ENCODE measurements at regions not wholly inside any gene's neighbourhood (a gene's known extent, or its start where the extent isn't known, plus 50 kb on each side); places are given as distances from the start of the nearest gene placed in this dataset.

- DNase-seq (ENCODE audit: low read depth): no peak
These were observed 363.0 kb upstream of the DUSP10 start for GRCh38 chr1:222104694-222105392.

GRCh38 chr1:222104097-222104496 is 362.2 kb upstream of the DUSP10 start:
- DNase-seq (ENCODE audit: low read depth): no peak

GRCh38 chr1:222099746-222100145 is 357.9 kb upstream of the DUSP10 start:
- DNase-seq (ENCODE audit: low read depth): no peak

GRCh38 chr1:222098404-222098803 is 356.5 kb upstream of the DUSP10 start:
- no peak for DNase-seq (ENCODE audit: low read depth)

- no peak for DNase-seq (ENCODE audit: low read depth)
These were observed 355.7 kb upstream of the DUSP10 start for GRCh38 chr1:222097588-222097987.

- DNase-seq (ENCODE audit: low read depth): no peak
These were observed 355.0 kb upstream of the DUSP10 start for GRCh38 chr1:222096883-222097282.

GRCh38 chr1:222096476-222096772 is 354.5 kb upstream of the DUSP10 start:
- DNase-seq (ENCODE audit: low read depth): no peak

GRCh38 chr1:222095606-222096475 is 354.0 kb upstream of the DUSP10 start:
- peak; percentile 5 for DNase-seq (ENCODE audit: low read depth)

- DNase-seq (ENCODE audit: low read depth): no peak
These were observed 351.6 kb upstream of the DUSP10 start for GRCh38 chr1:222093518-222093917.

GRCh38 chr1:222090103-222090502 is 348.2 kb upstream of the DUSP10 start:
- no peak for DNase-seq (ENCODE audit: low read depth)

- DNase-seq (ENCODE audit: low read depth): no peak
These were observed 345.5 kb upstream of the DUSP10 start for GRCh38 chr1:222087221-222087920.

- no peak for DNase-seq (ENCODE audit: low read depth)
These were observed 343.1 kb upstream of the DUSP10 start for GRCh38 chr1:222084996-222085395.

GRCh38 chr1:222084048-222084447 is 342.2 kb upstream of the DUSP10 start:
- no peak for DNase-seq (ENCODE audit: low read depth)

- no peak for DNase-seq (ENCODE audit: low read depth)
These were observed 340.0 kb upstream of the DUSP10 start for GRCh38 chr1:222081859-222082258.

- DNase-seq (ENCODE audit: low read depth): no peak
These were observed 337.7 kb upstream of the DUSP10 start for GRCh38 chr1:222079566-222079965.

- no peak for DNase-seq (ENCODE audit: low read depth)
These were observed 335.3 kb upstream of the DUSP10 start for GRCh38 chr1:222077206-222077605.

GRCh38 chr1:222074317-222074716 is 332.4 kb upstream of the DUSP10 start:
- no peak for DNase-seq (ENCODE audit: low read depth)

- no peak for DNase-seq (ENCODE audit: low read depth)
These were observed 331.6 kb upstream of the DUSP10 start for GRCh38 chr1:222073307-222073995.

GRCh38 chr1:222071387-222071786 is 329.5 kb upstream of the DUSP10 start:
- no peak for DNase-seq (ENCODE audit: low read depth)

GRCh38 chr1:222068937-222069336 is 327.0 kb upstream of the DUSP10 start:
- no peak for DNase-seq (ENCODE audit: low read depth)

GRCh38 chr1:222068101-222068500 is 326.2 kb upstream of the DUSP10 start:
- DNase-seq (ENCODE audit: low read depth): no peak

GRCh38 chr1:222066539-222066938 is 324.6 kb upstream of the DUSP10 start:
- DNase-seq (ENCODE audit: low read depth): no peak

Data from T-helper 22 cell (primary cell).